ENCODE measurements at regions not wholly inside any gene's neighbourhood (a gene's known extent, or its start where the extent isn't known, plus 50 kb on each side); places are given as distances from the start of the nearest gene placed in this dataset.

- Histone ChIP-seq H3K36me3 (ENCODE audit: control insufficient read depth, insufficient read depth, low read length) (no peaks in the 10 kb centered on the region), H3K4me3 (ENCODE audit: low read depth, low read length) (no peak overlapping the region), H3K27me3 (ENCODE audit: control insufficient read depth, insufficient read depth, low read length) (no peaks in the 10 kb centered on the region)
- DNase-seq (ENCODE audit: low read depth), result no peak
- TF ChIP-seq CTCF (IDR thresholded peaks at IDR 0.05; ENCODE audit: insufficient read depth, low read length, poor library complexity, severe bottlenecking), result no peak
Measured at GRCh38 chr3:30114918-30115317, 491.5 kb upstream of the TGFBR2 start.

GRCh38 chr3:30122359-30122758, 484.0 kb upstream of the TGFBR2 start:
- no peaks in the 10 kb centered on the region for H3K27me3 ChIP-seq (ENCODE audit: control insufficient read depth, insufficient read depth, low read length)
- no peak for TF ChIP-seq CTCF (IDR thresholded peaks at IDR 0.05; ENCODE audit: insufficient read depth, low read length, poor library complexity, severe bottlenecking)
- no peak for DNase-seq (ENCODE audit: low read depth)
- H3K36me3 ChIP-seq (ENCODE audit: control insufficient read depth, insufficient read depth, low read length), result no peaks in the 10 kb centered on the region
- no peak overlapping the region for H3K4me3 ChIP-seq (ENCODE audit: low read depth, low read length)

- Histone ChIP-seq H3K27me3 (ENCODE audit: control insufficient read depth, insufficient read depth, low read length) (no peaks in the 10 kb centered on the region), H3K4me3 (ENCODE audit: low read depth, low read length) (no peak overlapping the region), H3K36me3 (ENCODE audit: control insufficient read depth, insufficient read depth, low read length) (no peaks in the 10 kb centered on the region)
- no peak for DNase-seq (ENCODE audit: low read depth)
- no peak for TF ChIP-seq CTCF (IDR thresholded peaks at IDR 0.05; ENCODE audit: insufficient read depth, low read length, poor library complexity, severe bottlenecking)
Measured at GRCh38 chr3:30123224-30123623, 483.2 kb upstream of the TGFBR2 start.

- Histone ChIP-seq H3K27me3 (ENCODE audit: control insufficient read depth, insufficient read depth, low read length) (no peaks in the 10 kb centered on the region), H3K36me3 (ENCODE audit: control insufficient read depth, insufficient read depth, low read length) (no peaks in the 10 kb centered on the region), H3K4me3 (ENCODE audit: low read depth, low read length) (no peak overlapping the region)
- TF ChIP-seq CTCF (IDR thresholded peaks at IDR 0.05; ENCODE audit: insufficient read depth, low read length, poor library complexity, severe bottlenecking), result no peak
- no peak for DNase-seq (ENCODE audit: low read depth)
Measured at GRCh38 chr3:30123755-30124154, 482.6 kb upstream of the TGFBR2 start.

- Histone ChIP-seq H3K36me3 (ENCODE audit: control insufficient read depth, insufficient read depth, low read length) (no peaks in the 10 kb centered on the region), H3K27me3 (ENCODE audit: control insufficient read depth, insufficient read depth, low read length) (no peaks in the 10 kb centered on the region), H3K4me3 (ENCODE audit: low read depth, low read length) (no peak overlapping the region)
- TF ChIP-seq CTCF (IDR thresholded peaks at IDR 0.05; ENCODE audit: insufficient read depth, low read length, poor library complexity, severe bottlenecking), result no peak
- peak; percentile 48 for DNase-seq (ENCODE audit: low read depth)
Measured at GRCh38 chr3:30124435-30125370, 481.7 kb upstream of the TGFBR2 start.

- Histone ChIP-seq H3K27me3 (ENCODE audit: control insufficient read depth, insufficient read depth, low read length) (no peaks in the 10 kb centered on the region), H3K4me3 (ENCODE audit: low read depth, low read length) (no peak overlapping the region), H3K36me3 (ENCODE audit: control insufficient read depth, insufficient read depth, low read length) (no peaks in the 10 kb centered on the region)
- no peak for DNase-seq (ENCODE audit: low read depth)
- TF ChIP-seq CTCF (IDR thresholded peaks at IDR 0.05; ENCODE audit: insufficient read depth, low read length, poor library complexity, severe bottlenecking), result no peak
Measured at GRCh38 chr3:30129765-30130164, 476.6 kb upstream of the TGFBR2 start.
